Dendritic cell treated with granulocyte-macrophage colony-stimulating factor and Interleukin-4, amounts not matched to agents 40 ng/mL and 50 ng/mL, for 4 days (primary cell): ENCODE measurements at regions not wholly inside any gene's neighbourhood (a gene's known extent, or its start where the extent isn't known, plus 50 kb on each side); places are given as distances from the start of the nearest gene placed in this dataset.

Experiments
- H3K27ac Mint-ChIP-seq: one replicate; pipeline ENCODE4 v1.8.0; 2022; ENCODE audit warnings: mild to moderate bottlenecking, mixed read lengths
- H3K27me3 Mint-ChIP-seq: one replicate; pipeline ENCODE4 v1.8.0; 2022; ENCODE audit warnings: mild to moderate bottlenecking, mixed read lengths
- H3K36me3 Mint-ChIP-seq: one replicate; pipeline ENCODE4 v1.8.0; 2022; ENCODE audit warnings: low read depth, mixed read lengths
- H3K4me1 Mint-ChIP-seq: one replicate; pipeline ENCODE4 v1.8.0; 2022; ENCODE audit warnings: low read depth, mixed read lengths
- H3K4me3 Mint-ChIP-seq: one replicate; pipeline ENCODE4 v1.8.0; 2022; ENCODE audit warnings: mild to moderate bottlenecking, moderate library complexity, mixed read lengths
- H3K9me3 Mint-ChIP-seq: one replicate; pipeline ENCODE4 v1.8.0; 2022; ENCODE audit warnings: mixed read lengths
- intact Hi-C: fragments of 100-400 bp; cut with micrococcal nuclease; formaldehyde crosslinking; loops from one replicate; pipeline ENCODE4 v1.15.0; 2022

- H3K36me3 Mint-ChIP-seq, result no peaks in the 10 kb centered on the region
These were observed 222.6 kb upstream of the CNTNAP2 start for GRCh38 chr7:145893925-145894535.

GRCh38 chr7:145884716-145885514, 231.7 kb upstream of the CNTNAP2 start:
- Mint-ChIP-seq H3K4me1 (no peaks in the 10 kb centered on the region), H3K9me3 (no peaks in the 10 kb centered on the region), H3K36me3 (no peaks in the 10 kb centered on the region), H3K27me3 (no peaks in the 10 kb centered on the region), H3K27ac (no peak overlapping the region), H3K4me3 (no peak overlapping the region)
- intact Hi-C loops, result no loop called here

More at GRCh38 chr7:145893925-145894535, 222.6 kb upstream of the CNTNAP2 start:
- peaks cover 24% of the 10 kb centered on the region for H3K9me3 Mint-ChIP-seq
- no peak overlapping the region for H3K27ac Mint-ChIP-seq
- no peaks in the 10 kb centered on the region for H3K4me1 Mint-ChIP-seq
- intact Hi-C loops, result no loop called here
- H3K27me3 Mint-ChIP-seq, result no peaks in the 10 kb centered on the region
- H3K4me3 Mint-ChIP-seq, result no peak overlapping the region

GRCh38 chr7:145876376-145876775, 240.2 kb upstream of the CNTNAP2 start:
- Mint-ChIP-seq H3K4me1 (no peaks in the 10 kb centered on the region), H3K27ac (no peak overlapping the region), H3K9me3 (peaks cover 10% of the 10 kb centered on the region), H3K27me3 (no peaks in the 10 kb centered on the region), H3K4me3 (no peak overlapping the region), H3K36me3 (no peaks in the 10 kb centered on the region)
- intact Hi-C loops, result no loop called here

GRCh38 chr7:145875267-145875666, 241.3 kb upstream of the CNTNAP2 start:
- H3K27ac Mint-ChIP-seq, result no peak overlapping the region
- H3K4me3 Mint-ChIP-seq, result no peak overlapping the region
- H3K36me3 Mint-ChIP-seq, result no peaks in the 10 kb centered on the region
- peaks cover 10% of the 10 kb centered on the region for H3K9me3 Mint-ChIP-seq
- no peaks in the 10 kb centered on the region for H3K27me3 Mint-ChIP-seq
- no peaks in the 10 kb centered on the region for H3K4me1 Mint-ChIP-seq
- intact Hi-C loops, result no loop called here

DNA sequence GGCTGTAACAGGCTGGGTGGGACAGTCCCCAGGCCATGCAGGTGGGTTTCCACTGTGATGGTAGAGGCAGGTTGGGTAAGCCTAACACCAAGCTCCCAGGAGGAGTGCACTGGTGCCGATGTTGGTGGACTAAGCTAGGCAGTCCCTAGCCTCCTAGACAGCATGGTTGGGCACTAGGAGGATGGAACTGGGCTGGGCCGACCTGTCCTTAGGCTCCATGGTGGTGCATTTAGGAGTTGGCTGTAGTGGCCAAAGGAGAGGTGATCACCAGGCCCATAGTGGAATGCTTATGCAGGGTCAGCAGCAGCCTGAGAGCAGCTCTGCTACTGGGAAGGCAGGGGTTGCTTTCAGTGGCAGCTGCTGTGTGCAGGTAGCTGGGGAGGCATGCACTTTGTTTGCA, 247.7 kb upstream of the CNTNAP2 start:
- H3K4me3 Mint-ChIP-seq, result no peak overlapping the region
- H3K36me3 Mint-ChIP-seq, result no peaks in the 10 kb centered on the region
- H3K27me3 Mint-ChIP-seq, result no peaks in the 10 kb centered on the region
- H3K4me1 Mint-ChIP-seq, result no peaks in the 10 kb centered on the region
- H3K27ac Mint-ChIP-seq, result no peak overlapping the region
- peaks cover 38% of the 10 kb centered on the region for H3K9me3 Mint-ChIP-seq
- intact Hi-C loops, result no loop called here

- Mint-ChIP-seq H3K9me3 (peaks cover 44% of the 10 kb centered on the region), H3K27me3 (no peaks in the 10 kb centered on the region), H3K4me3 (no peak overlapping the region), H3K27ac (no peak overlapping the region), H3K36me3 (no peaks in the 10 kb centered on the region), H3K4me1 (no peaks in the 10 kb centered on the region)
- intact Hi-C loops, result no loop called here
These were observed 254.4 kb upstream of the CNTNAP2 start for GRCh38 chr7:145862212-145862611.

- H3K4me1 Mint-ChIP-seq, result no peaks in the 10 kb centered on the region
- H3K27ac Mint-ChIP-seq, result no peak overlapping the region
- H3K36me3 Mint-ChIP-seq, result no peaks in the 10 kb centered on the region
- no peak overlapping the region for H3K4me3 Mint-ChIP-seq
- intact Hi-C loops, result no loop called here
- H3K9me3 Mint-ChIP-seq, result peaks cover 44% of the 10 kb centered on the region
- H3K27me3 Mint-ChIP-seq, result no peaks in the 10 kb centered on the region
These were observed 255.8 kb upstream of the CNTNAP2 start for GRCh38 chr7:145860809-145861208.

DNA sequence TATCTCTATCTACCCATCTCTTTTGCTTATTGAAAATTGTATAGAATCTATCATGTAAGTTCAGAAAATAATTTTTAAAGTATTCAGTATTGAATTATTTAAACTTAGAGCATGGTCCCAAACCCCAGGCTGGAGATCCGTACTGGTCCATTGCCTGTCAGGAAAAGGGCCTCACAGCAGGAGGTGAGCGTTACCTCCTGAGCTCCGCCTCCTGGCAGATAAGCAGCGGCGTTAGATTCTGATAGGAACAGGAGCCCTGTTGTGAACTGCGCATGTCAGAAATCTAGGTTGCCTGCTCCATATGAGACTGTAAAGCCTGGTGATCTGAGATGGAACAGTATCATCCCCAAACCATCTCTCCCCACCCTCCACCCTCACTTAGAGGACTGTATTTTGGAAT, 266.0 kb upstream of the CNTNAP2 start:
- no peaks in the 10 kb centered on the region for H3K36me3 Mint-ChIP-seq
- H3K27ac Mint-ChIP-seq, result no peak overlapping the region
- no peaks in the 10 kb centered on the region for H3K4me1 Mint-ChIP-seq
- H3K9me3 Mint-ChIP-seq, result peaks cover 11% of the 10 kb centered on the region
- H3K4me3 Mint-ChIP-seq, result no peak overlapping the region
- H3K27me3 Mint-ChIP-seq, result no peaks in the 10 kb centered on the region
- intact Hi-C loops, result no loop called here

GRCh38 chr7:145848691-145849090, 267.9 kb upstream of the CNTNAP2 start:
- intact Hi-C loops, result no loop called here
- Mint-ChIP-seq H3K4me1 (no peaks in the 10 kb centered on the region), H3K27me3 (no peaks in the 10 kb centered on the region), H3K27ac (no peak overlapping the region), H3K9me3 (no peaks in the 10 kb centered on the region), H3K36me3 (no peaks in the 10 kb centered on the region), H3K4me3 (no peak overlapping the region)

- Mint-ChIP-seq H3K9me3 (peaks cover 10% of the 10 kb centered on the region), H3K27me3 (no peaks in the 10 kb centered on the region), H3K4me3 (no peak overlapping the region), H3K27ac (no peak overlapping the region), H3K36me3 (no peaks in the 10 kb centered on the region), H3K4me1 (no peaks in the 10 kb centered on the region)
- intact Hi-C loops, result no loop called here
These were observed 271.3 kb upstream of the CNTNAP2 start for GRCh38 chr7:145845345-145845744.

DNA sequence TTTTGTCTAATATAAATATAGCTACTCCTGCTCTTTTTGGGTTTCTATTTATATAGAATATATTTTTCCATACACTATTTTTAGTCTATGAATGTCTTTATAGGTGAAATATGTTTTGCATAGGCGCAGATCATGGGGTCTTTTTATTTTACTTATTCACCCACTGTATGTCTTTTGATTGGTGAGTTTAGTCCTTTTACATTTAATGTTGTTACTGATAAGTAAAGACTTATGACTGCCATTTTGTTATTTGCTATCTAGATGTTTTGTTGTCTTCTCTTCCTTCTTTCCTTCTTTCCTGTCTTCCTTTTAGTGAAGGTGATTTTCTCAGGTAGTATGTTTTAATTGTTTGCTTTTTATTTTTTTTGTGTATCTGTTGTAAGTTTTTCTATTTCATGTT, 276.8 kb upstream of the CNTNAP2 start:
- H3K4me1 Mint-ChIP-seq, result no peaks in the 10 kb centered on the region
- H3K27ac Mint-ChIP-seq, result no peak overlapping the region
- intact Hi-C loops, result no loop called here
- no peak overlapping the region for H3K4me3 Mint-ChIP-seq
- no peaks in the 10 kb centered on the region for H3K27me3 Mint-ChIP-seq
- no peaks in the 10 kb centered on the region for H3K36me3 Mint-ChIP-seq
- H3K9me3 Mint-ChIP-seq, result peaks cover 39% of the 10 kb centered on the region

DNA sequence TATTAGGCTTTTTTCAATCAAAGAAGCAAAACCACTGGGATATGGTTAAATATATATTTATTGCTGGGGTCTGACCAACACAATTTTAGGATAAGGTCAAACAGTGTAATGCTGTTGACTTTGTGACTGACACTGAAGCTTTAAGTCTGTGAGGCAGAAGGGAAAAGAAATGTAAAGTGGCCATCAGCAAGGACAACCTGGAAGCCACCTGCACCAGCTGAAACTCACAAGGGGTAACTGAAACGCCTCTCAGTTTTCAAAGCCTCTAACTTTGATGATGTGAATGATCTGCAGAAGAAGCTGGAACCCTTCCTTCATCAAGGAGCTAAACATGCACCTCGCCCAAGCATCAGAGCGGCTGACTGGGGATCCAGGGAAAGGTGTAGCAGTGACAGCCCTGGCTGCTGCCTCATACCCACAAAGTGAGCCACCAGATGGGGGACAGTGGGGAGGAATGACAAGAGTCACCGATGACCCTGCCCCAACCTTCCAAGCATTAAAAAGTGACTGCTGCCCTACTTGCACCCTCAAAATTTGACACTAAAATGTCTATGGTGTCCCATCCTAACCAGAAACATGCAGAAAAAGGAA, 284.9 kb upstream of the CNTNAP2 start:
- Mint-ChIP-seq H3K27me3 (no peaks in the 10 kb centered on the region), H3K9me3 (peaks cover 22% of the 10 kb centered on the region), H3K36me3 (no peaks in the 10 kb centered on the region), H3K4me3 (no peak overlapping the region), H3K4me1 (no peaks in the 10 kb centered on the region), H3K27ac (no peak overlapping the region)
- intact Hi-C loops, result no loop called here

GRCh38 chr7:145817687-145818086, 298.9 kb upstream of the CNTNAP2 start:
- H3K36me3 Mint-ChIP-seq, result no peaks in the 10 kb centered on the region
- no peak overlapping the region for H3K27ac Mint-ChIP-seq
- no peak overlapping the region for H3K4me3 Mint-ChIP-seq
- H3K9me3 Mint-ChIP-seq, result peaks cover 27% of the 10 kb centered on the region
- intact Hi-C loops, result no loop called here
- H3K4me1 Mint-ChIP-seq, result no peaks in the 10 kb centered on the region
- no peaks in the 10 kb centered on the region for H3K27me3 Mint-ChIP-seq

DNA sequence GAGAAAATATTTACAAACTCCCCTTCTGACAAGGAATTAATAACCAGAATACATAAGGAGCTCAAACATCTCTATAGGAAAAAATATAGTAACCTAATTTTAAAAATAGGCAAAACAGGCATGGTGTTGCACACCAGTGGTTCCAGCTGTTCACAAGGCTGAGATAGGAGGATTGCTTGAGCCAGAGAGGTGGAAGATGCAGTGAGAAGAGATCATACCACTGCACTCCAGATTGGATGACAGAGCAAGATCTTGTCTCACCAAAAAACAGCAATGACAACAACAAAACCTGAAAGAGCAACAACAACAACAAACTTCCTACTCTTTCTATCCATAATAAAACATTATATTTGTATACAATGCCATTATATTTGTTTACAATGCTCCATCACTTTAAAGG, 304.4 kb upstream of the CNTNAP2 start:
- intact Hi-C loops, result no loop called here
- Mint-ChIP-seq H3K27me3 (no peaks in the 10 kb centered on the region), H3K9me3 (peaks cover 15% of the 10 kb centered on the region), H3K36me3 (no peaks in the 10 kb centered on the region), H3K4me3 (no peak overlapping the region), H3K27ac (no peak overlapping the region), H3K4me1 (no peaks in the 10 kb centered on the region)
